HCEC 1CT (cell line): ENCODE measurements at regions not wholly inside any gene's neighbourhood (a gene's known extent, or its start where the extent isn't known, plus 50 kb on each side); places are given as distances from the start of the nearest gene placed in this dataset.
A peak's percentile ranks its signal among the peaks of the same experiment; 100 is the strongest.

Experiments used
- DNase-seq: peaks from one replicate; pipeline ENCODE4 v3.0.0-alpha.2; 2017

GRCh38 chr4:135290136-135290535 lies 1088.5 kb upstream of the PABPC4L start:
- no peak for DNase-seq

DNA sequence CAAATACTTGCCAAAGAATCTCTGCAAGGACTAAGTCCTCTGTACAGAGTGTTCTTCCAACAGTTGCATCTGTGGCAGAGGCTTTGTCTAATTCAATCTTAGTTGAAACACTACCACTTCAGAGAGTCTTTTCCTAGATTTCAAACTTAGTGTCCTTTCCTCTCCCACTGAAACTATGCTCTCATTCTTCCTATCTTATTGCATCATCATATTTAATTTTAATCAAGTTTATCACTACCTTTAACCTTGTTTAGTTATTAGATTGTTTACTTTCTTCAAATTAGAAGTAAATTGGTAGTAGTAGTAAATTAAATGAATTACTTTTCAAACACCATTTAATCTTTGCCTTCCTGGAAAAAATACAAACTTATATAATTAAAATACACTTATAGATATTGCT lies 1082.3 kb upstream of the PABPC4L start:
- DNase-seq, result no peak

DNA sequence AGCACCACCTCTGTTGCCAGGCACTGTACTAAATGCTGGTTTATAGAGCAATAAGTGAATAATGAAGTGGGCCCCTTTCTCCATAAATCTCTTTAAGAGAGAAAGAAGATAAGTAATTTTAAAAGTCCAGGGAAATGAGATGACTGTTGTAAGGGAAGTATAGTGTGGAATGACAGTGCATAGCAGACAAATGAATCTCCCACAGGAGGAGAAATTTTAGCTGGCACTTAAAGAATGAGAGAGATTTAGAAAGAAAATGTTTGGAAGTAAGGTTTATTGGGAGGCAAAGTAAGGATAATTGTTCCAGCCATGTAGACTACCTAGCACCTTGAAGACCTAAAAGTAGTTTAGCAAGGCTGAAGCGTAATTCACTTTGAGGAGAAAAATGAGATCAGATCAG lies 1081.1 kb upstream of the PABPC4L start:
- no peak for DNase-seq

GRCh38 chr4:135281230-135281629 lies 1079.6 kb upstream of the PABPC4L start:
- no peak for DNase-seq

DNA sequence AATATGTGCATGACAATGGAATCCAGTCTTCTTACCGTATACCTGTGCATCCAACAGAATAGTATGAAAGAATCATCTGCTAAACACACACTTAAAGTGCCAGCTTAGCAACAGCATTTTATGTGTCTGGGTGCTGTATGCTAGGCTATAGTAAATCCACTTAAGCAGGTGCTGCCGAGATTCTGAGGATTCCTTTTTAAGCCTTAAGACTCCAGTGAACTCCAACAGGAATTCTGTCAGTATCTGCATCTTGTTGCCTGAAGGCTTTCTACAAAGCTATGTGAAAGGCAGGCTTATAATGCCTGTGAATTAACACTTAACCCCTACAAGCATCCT lies 1076.4 kb upstream of the PABPC4L start:
- DNase-seq, result no peak

GRCh38 chr4:135277068-135277979 lies 1075.7 kb upstream of the PABPC4L start:
- peak; percentile 52 for DNase-seq

DNA sequence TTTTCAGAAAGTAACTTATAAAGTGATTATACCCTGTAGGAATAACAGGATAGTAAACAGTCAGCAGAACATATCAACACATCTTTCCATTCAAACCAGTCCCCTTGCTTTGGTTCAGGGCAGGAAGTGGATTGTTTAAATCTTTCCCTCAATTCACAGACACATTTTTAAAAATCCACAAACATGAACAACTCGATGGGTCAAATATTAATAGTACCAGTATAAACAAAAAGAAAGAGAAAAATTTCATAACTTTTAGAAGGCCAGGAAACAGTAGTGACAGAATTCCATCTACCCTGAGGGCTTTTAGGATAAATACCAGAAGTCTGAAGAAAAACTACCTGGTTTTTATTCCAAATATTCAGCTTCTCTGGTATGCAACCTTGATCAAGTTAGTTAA lies 1072.8 kb upstream of the PABPC4L start:
- no peak for DNase-seq

DNA sequence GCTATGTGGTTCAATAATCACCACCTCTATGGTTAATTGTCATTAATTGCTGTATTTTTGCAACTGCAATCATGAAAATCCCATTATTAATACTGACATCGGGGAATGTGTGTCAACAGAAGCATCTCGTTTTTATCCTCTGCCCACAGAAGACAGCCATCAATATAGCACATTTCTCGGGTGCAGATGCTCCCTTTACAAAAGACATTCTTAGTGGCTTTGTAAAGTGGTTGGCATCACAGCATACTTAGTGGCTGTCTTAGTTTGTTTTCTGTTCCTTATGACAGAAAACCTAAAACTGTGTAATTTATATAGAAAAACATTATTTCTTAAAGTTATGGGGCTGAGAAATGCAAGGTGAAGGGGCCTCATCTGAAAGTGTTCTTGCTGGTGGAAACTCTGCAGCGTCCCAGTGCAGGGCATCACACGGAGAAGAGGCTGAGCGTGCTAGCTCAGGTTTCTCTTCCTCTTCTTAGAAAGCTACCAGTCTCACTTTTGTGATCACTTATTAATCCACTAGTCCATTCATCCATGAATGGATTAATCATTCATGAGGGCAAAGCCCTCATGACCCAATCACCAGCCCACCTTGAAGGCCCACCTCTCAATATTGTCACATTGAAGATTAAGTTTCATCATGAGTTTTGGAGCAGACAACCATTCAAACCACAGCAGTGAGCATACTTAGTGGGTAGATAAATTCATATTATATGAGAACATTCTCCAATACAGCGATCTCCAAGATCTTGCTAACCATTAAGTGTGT lies 1067.7 kb upstream of the PABPC4L start:
- DNase-seq, result no peak

DNA sequence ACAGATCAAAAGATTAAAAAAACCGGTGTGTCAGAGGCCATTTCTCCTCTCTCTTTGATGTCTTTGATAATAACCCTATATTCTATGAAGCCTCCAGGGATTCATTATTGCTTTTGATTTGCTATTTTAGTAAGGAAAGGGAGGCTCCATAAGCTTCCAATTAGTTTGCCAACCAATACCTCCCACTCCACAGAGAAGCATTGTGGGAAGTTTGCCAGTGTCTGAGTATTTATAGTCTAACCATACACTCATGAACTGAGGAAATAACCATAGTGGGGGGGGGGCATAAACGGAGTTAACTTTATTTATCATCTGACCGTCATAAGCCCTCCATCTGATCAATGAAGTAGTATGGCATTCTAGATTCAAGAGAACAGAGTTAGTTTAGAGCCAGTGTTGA lies 1066.8 kb upstream of the PABPC4L start:
- DNase-seq, result no peak

DNA sequence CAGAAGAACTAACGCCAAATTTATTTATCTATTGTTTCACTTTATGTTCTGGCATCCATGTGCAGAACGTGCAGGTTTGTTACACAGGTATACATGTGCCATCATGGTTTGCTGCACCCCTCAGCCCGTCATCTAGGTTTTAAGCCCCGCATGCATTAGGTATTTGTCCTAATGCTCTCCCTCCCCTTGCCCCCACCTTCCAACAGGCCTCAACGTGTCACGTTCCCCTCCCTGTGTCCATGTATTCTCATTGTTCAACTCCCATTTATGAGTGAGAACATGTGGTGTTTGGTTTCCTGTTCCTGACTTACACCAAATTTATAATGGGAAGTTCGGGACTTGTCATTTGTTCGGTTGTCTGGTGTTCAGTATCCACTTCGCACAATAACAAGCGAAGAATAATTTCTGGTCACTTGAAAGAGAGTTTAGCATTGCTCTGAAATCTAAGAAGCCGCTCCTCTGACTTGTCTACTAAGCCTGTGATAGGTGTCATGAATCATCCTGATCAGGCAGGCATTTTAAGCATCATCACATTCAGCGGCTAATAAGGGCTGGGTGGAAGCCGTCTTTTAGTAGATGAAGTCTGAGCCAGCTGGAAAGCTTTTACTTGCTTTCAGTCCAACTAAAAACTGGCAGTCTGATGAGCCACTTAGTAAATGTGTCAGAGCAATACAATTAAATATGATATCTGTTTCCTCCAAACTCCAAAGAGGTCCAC lies 1065.7 kb upstream of the PABPC4L start:
- no peak for DNase-seq

DNA sequence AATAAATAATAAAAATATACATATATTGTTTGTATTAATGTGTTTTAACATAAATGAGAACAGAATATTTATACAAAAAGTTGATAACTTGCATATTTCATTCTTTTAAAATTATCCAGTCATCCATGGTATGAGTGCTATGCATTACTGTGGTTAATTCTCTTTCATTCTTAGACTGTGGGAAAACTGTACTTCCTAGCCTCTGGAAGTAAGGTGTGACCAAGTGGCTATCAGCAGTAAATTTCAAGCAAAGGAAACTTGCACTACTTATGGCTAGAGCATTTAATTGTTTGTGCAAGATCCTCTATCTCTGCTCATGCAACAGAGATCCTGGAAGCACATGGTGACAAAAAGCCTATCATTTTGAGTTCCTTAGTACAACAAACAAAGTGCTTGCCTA lies 1054.5 kb upstream of the PABPC4L start:
- peak; percentile 20 for DNase-seq

DNA sequence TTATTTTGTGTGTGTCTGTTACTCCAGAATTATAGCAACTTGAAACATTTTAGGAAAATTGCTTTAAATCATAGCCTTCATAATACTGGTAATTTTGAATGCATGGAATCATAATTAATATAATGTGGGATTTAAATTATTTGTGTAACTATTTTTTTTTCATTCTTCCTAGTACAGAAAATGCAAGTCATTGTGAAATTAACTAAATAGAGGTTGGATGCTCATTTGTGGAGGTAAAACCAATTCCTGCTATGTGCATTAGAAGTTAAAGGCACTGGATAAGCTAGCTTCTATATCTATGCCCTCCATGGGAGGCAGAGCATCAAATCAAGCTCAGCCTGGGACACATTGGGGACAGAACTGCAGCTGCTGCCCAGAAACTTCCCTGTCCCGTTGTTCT lies 1048.5 kb upstream of the PABPC4L start:
- DNase-seq, result no peak

DNA sequence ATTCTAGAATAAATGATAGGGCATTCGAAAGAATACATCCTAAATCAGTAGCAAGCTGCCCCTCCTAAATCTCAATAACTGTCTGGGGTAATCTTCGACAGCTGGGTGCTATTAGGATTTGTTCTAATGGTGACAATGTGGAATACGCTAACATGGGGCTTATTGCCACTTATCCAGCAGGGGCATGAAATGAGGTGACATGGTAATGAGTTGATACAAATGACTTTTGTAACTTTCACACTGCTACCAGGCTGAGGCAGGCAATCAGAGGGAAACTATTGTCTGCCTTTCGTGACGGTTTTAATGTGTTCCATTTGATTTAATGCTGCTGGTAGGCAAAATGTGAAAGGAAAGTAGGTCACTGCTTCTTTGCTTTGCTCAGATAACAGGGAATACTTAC lies 1047.4 kb upstream of the PABPC4L start:
- DNase-seq, result no peak

DNA sequence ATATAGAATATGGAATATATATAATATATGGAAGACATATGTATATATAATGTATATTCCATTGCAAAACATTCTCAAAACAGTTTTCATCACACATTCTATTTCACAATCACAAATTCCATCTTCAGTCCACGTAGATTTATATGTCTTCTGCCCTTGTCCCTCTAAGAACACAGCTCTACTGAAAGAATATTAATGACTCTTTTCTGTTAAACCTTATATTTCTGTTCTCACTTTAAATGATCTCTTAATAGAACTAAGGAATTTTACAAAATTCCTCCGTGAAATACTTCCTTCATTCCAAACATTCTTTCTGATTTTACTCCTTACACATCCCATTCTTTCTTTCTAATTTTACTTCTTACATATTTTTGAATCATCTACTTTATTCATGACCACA lies 1043.1 kb upstream of the PABPC4L start:
- peak; percentile 21 for DNase-seq

DNA sequence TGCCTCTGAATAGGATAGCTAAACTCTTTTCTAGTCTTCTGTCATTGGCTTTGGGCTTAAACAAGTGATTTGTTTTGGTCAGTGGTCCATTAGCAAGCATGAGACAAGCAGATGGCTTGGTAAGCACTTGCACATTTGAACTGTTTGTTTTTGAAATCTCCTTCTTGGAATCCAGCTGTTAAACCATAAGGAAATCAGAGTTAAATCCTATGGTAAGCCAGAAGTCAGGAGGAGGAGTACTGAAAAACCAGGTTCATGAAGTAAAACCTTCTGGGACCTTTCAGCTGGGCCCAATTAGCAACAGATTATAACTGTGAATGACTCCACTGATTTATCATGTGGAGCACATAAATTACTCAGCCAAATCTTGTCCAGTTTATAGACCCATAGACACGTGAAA lies 1042.5 kb upstream of the PABPC4L start:
- peak; percentile 33 for DNase-seq

DNA sequence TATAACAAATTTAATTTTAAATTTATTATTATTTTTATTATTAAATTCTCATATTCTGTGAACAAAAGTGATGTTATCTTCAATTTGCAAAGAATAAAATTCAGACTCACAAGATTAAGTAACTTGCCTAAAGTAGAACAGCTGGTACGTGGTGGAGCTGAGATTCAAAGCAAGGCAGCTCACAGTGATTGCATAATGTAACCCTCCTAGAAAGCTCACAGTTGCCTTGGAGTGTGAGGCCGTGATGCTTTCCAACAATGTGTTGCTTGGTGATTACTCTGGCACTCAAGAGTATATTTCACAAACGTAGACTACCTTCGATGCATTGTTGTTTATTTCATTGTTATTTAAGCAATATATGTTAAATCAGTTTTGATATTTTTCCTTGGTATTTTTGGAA lies 1039.2 kb upstream of the PABPC4L start:
- peak; percentile 22 for DNase-seq

GRCh38 chr4:135239964-135240363 lies 1038.4 kb upstream of the PABPC4L start:
- DNase-seq, result peak; percentile 2

- DNase-seq, result no peak
Measured at GRCh38 chr4:135238940-135239339, 1037.4 kb upstream of the PABPC4L start.

DNA sequence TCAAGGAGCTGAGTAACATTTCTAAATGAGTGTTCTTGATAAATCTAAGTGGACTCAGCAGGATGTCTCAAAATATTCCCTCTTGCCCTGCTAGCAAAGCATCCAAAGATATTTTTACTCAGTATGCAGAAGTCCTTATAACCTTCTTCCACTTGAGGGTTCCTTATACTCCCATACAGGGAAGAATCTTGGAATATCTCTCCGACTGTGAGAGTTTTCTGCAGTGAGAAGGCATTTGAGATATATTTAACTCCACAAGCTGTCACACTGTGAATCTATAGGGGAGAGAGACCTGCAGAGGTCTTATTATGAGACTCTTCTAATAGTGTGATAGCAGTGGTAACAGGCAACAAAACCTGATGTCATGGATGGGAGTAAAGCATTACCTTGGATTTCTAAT lies 1034.5 kb upstream of the PABPC4L start:
- DNase-seq, result no peak

DNA sequence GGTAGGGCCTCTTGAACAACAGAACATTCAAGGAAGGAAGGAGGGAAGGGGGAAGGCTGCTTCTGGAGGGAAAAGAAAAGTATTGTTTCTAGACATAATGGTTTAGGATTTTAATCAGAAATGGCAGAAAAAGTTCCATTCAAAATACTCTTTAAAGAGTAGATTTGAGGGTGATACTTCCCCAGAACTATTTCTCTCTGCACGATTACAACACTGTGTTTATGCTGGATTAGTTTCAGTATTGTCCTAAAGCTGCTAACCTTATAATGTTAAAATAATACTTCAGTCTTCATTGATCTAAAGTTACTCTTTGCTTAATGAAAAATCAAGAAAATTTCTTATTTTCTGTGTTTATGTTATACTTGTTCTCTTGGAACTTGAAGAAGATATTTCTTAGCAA lies 1026.3 kb upstream of the PABPC4L start:
- no peak for DNase-seq

- no peak for DNase-seq
Measured at GRCh38 chr4:135225551-135225950, 1024.0 kb upstream of the PABPC4L start.

DNA sequence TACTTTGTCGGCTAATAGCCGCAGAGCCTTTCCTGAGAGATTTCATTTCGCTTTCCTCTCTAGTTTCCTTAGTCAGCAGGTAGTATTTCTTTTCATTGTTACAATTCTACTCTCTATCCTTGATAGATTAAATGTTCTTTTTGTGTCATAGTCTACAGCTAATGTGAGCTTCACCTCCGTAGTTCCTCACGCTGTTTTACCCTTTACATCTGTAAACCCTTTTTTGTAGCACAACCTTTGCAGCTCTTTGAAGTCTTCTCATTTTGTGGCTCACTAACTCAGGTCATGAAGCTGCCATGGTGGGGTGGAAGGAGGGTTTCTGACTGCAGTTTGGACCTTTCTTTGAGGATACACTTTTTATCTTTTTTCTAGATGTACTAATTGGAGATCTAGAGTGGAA lies 1008.8 kb upstream of the PABPC4L start:
- DNase-seq, result no peak

DNA sequence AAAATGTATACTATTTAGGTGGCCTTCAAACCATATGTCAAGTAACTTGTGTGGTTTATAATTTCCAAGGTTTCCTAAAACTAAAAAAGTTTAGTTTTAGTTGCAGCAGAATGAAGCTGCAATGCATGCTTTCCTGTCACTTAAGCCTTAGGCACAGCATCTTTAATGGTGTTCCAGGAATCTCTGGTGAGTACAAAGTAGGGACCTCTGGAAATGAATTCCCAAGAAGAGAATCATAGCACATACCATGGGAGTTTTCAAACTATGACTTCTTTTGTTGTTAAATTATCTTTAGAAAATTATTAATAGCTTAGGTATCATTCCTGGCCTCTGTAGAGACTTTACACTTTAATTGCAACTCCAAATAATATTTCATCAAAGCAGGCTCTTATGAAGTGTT lies 1005.9 kb upstream of the PABPC4L start:
- no peak for DNase-seq

- no peak for DNase-seq
Measured at GRCh38 chr4:135204311-135204710, 1002.7 kb upstream of the PABPC4L start.
